HCT116 (cell line): ENCODE measurements at regions not wholly inside any gene's neighbourhood (a gene's known extent, or its start where the extent isn't known, plus 50 kb on each side); places are given as distances from the start of the nearest gene placed in this dataset.

Source experiments
- ATAC-seq: fragments of 200-7000 bp; cut with Tn5 transposase; 2 replicates; pipeline ENCODE4 v1.9.1; 2020; ENCODE audit warnings: mild to moderate bottlenecking, moderate library complexity
- BruUV-seq: library from RNA; stranded (reverse); fragments of 400-500 nt; replicated peaks from 2 replicates; lab custom pipeline; 2021; lab: Mats Ljungman, UMichigan
- CTCF ChIA-PET: fragments of 300-600 bp; sonication (Branson Sonifier 250); formaldehyde crosslinking; loops from one replicate; lab custom pipeline; 2021; ENCODE audit warnings: antibody characterized with exemption; lab: Charles Lee
- POLR2A ChIA-PET: fragments of 300-600, 350-600 bp; sonication (Branson Sonifier 250); formaldehyde crosslinking; loops from one replicate; lab custom pipeline; 2021; ENCODE audit warnings: antibody characterized with exemption; lab: Charles Lee
- RAD21 ChIA-PET, 2 experiments: fragments of 300-600 bp; sonication (Branson Sonifier 250); formaldehyde crosslinking; loops; one replicate each; lab custom pipeline; 2023; ENCODE audit warnings: low total read pairs in 2 of 2; ENCODE audit not compliant: uncharacterized antibody in 2 of 2, unreplicated experiment in 2 of 2, low non-redundant PET in 1 of 2; lab: Charles Lee
- DNase-seq: peaks from one replicate; pipeline ENCODE4 v3.0.0-alpha.2; 2010; ENCODE audit warnings: low read depth, low spot score
- H2AFZ ChIP-seq: fragments of 200-600 bp; shearing (Covaris generic), sonication (generic); 2 replicates; pipeline ENCODE4 v1.6.1; 2017; ENCODE audit warnings: low read depth, mixed run types, mixed read lengths, antibody characterized with exemption, low read length; ENCODE audit not compliant: poor library complexity, severe bottlenecking
- H3K27ac ChIP-seq: 2 replicates; pipeline ENCODE4 v1.5.1; 2012; ENCODE audit warnings: low read depth, low read length
- H3K27me3 ChIP-seq: fragments of 200-600 bp; sonication (generic); 2 replicates; pipeline ENCODE4 v1.6.1; 2016; ENCODE audit warnings: mixed run types, low read length, mixed read lengths; ENCODE audit not compliant: insufficient read depth
- H3K36me3 ChIP-seq, 2 experiments: fragments of 200-500 bp in 1 of 2; fragments of 200-600 bp in 1 of 2; sonication (Bioruptor generic) in 1 of 2; sonication (generic) in 1 of 2; 2 replicates each; pipeline versions ENCODE4 v1.5.1 to v1.6.1; 2014 to 2016; ENCODE audit warnings: low read length in 2 of 2, inconsistent platforms in 1 of 2, mixed read lengths in 1 of 2, mixed run types in 1 of 2; ENCODE audit not compliant: insufficient read depth in 2 of 2, control insufficient read depth in 1 of 2
- H3K4me1 ChIP-seq, 2 experiments: fragments of 200-600 bp in 1 of 2; sonication (generic) in 1 of 2; 2 replicates each; pipeline versions ENCODE4 v1.5.1 to v1.6.1; 2012 to 2017; ENCODE audit warnings: low read length in 2 of 2, inconsistent platforms in 1 of 2, mild to moderate bottlenecking in 1 of 2, mixed read lengths in 1 of 2, mixed run types in 1 of 2, moderate library complexity in 1 of 2; ENCODE audit not compliant: insufficient read depth in 2 of 2, control insufficient read depth in 1 of 2
- H3K4me2 ChIP-seq: fragments of 200-600 bp; sonication (generic); 2 replicates; pipeline ENCODE4 v1.6.1; 2017; ENCODE audit warnings: mixed run types, low read length, mixed read lengths
- H3K4me3 ChIP-seq, 2 experiments: fragments of 200-600 bp in 1 of 2; sonication (generic) in 1 of 2; replicated peaks in 1 of 2; 2 replicates each; pipeline ENCODE4 v1.5.1; 2011 to 2016; ENCODE audit warnings: low read length in 2 of 2, control low read depth in 1 of 2, low read depth in 1 of 2, mild to moderate bottlenecking in 1 of 2, mixed read lengths in 1 of 2, mixed run types in 1 of 2
- H3K79me2 ChIP-seq: fragments of 200-600 bp; sonication (generic); 2 replicates; pipeline ENCODE4 v1.6.1; 2017; ENCODE audit warnings: mild to moderate bottlenecking, mixed run types, low read length, moderate library complexity, mixed read lengths; ENCODE audit not compliant: insufficient read depth
- H3K9ac ChIP-seq: fragments of 200-600 bp; sonication (generic); 2 replicates; pipeline ENCODE4 v1.6.1; 2016; ENCODE audit warnings: low read length, mixed read lengths
- H3K9me2 ChIP-seq: fragments of 200-600 bp; sonication (generic), shearing (Covaris generic); 2 replicates; pipeline ENCODE4 v1.6.1; 2017; ENCODE audit warnings: mixed run types, mild to moderate bottlenecking, moderate library complexity; ENCODE audit not compliant: insufficient read depth
- H3K9me3 ChIP-seq, 2 experiments: fragments of 200-500 bp in 1 of 2; fragments of 200-600 bp in 1 of 2; sonication (Bioruptor generic) in 1 of 2; sonication (generic) in 1 of 2; 2 replicates each; pipeline ENCODE4 v1.6.1; 2014 to 2017; ENCODE audit warnings: low read length in 2 of 2, mixed read lengths in 2 of 2, inconsistent platforms in 1 of 2, low read depth in 1 of 2, mild to moderate bottlenecking in 1 of 2, mixed run types in 1 of 2, moderate library complexity in 1 of 2; ENCODE audit not compliant: control insufficient read depth in 1 of 2, insufficient read depth in 1 of 2
- H4K20me1 ChIP-seq: fragments of 200-600 bp; sonication (generic), shearing (Covaris generic); 2 replicates; pipeline ENCODE4 v1.6.1; 2017; ENCODE audit warnings: mixed run types, mild to moderate bottlenecking, moderate library complexity; ENCODE audit not compliant: insufficient read depth
- CBX3 ChIP-seq: IDR thresholded peaks from 2 replicates; pipeline ENCODE4 v1.6.1; 2012; ENCODE audit warnings: low read depth
- CTCF ChIP-seq, 3 experiments: fragments of 200-600 bp in 1 of 3; sonication (generic) in 1 of 3; IDR thresholded peaks in 2 of 3; conservative IDR thresholded peaks in 1 of 3; 2 replicates each; pipeline ENCODE4 v1.5.1; 2012 to 2017; ENCODE audit warnings: low read depth in 2 of 3, low read length in 2 of 3, antibody characterized with exemption in 1 of 3, borderline replicate concordance in 1 of 3, control low read depth in 1 of 3, mild to moderate bottlenecking in 1 of 3, mixed read lengths in 1 of 3, mixed run types in 1 of 3, moderate library complexity in 1 of 3; ENCODE audit not compliant: insufficient read depth in 1 of 3
- EGR1 ChIP-seq: IDR thresholded peaks from 2 replicates; pipeline ENCODE4 v1.6.1; 2012; ENCODE audit warnings: low read depth
- ELF1 ChIP-seq: IDR thresholded peaks from 2 replicates; pipeline ENCODE4 v1.6.1; 2012; ENCODE audit warnings: low read depth, borderline replicate concordance
- FOSL1 ChIP-seq: IDR thresholded peaks from 2 replicates; pipeline ENCODE4 v1.6.1; 2012; ENCODE audit warnings: low read depth
- JUND ChIP-seq: IDR thresholded peaks from 2 replicates; pipeline ENCODE4 v1.6.1; 2012
- POLR2A ChIP-seq: IDR thresholded peaks from 2 replicates; pipeline ENCODE4 v1.7.0; 2011; ENCODE audit warnings: borderline replicate concordance; ENCODE audit not compliant: insufficient read depth, insufficient read length; ENCODE audit errors: extremely low read depth
- POLR2AphosphoS5 ChIP-seq: IDR thresholded peaks from 2 replicates; pipeline ENCODE4 v1.6.1; 2011; ENCODE audit warnings: mild to moderate bottlenecking, low read depth, low read length, moderate library complexity
- RAD21 ChIP-seq: IDR thresholded peaks from 2 replicates; pipeline ENCODE4 v1.6.1; 2012; ENCODE audit warnings: low read depth, mild to moderate bottlenecking
- SIN3A ChIP-seq: IDR thresholded peaks from 2 replicates; pipeline ENCODE4 v1.6.1; 2012; ENCODE audit warnings: low read depth
- SP1 ChIP-seq: IDR thresholded peaks from 2 replicates; pipeline ENCODE4 v1.6.1; 2012; ENCODE audit warnings: low read depth
- SRF ChIP-seq: IDR thresholded peaks from 2 replicates; pipeline ENCODE4 v1.6.1; 2012; ENCODE audit warnings: low read depth
- ZBTB33 ChIP-seq: IDR thresholded peaks from 2 replicates; pipeline ENCODE4 v1.6.1; 2011; ENCODE audit warnings: mild to moderate bottlenecking, low read length, moderate library complexity; ENCODE audit not compliant: insufficient replicate concordance; ENCODE audit errors: extremely low read depth
- ZFX ChIP-seq: fragments of 450-650 bp; IDR thresholded peaks from 2 replicates; pipeline ENCODE4 v1.6.1; 2017
- intact Hi-C: fragments of 100-400 bp; cut with micrococcal nuclease; formaldehyde crosslinking; loops from 2 replicates; pipeline ENCODE4 v1.10.0; 2022
- TF ChIP-seq, protein P1 (sequence below): IDR thresholded peaks from 2 replicates; pipeline ENCODE4 v1.6.1; 2012
- TF ChIP-seq, protein P2 (sequence below): IDR thresholded peaks from 2 replicates; pipeline ENCODE4 v1.6.1; 2012; ENCODE audit warnings: low read depth

- H3K27me3 ChIP-seq = no peaks in the 10 kb centered on the region
- ChIA-PET POLR2A (no interaction called here), CTCF (interaction anchor here (0.6 kb wide), 1 partner anchor 309 kb away, joined by 5 read pairs; no protein-coding TSS in a partner anchor), RAD21 (no interaction called here)
- H4K20me1 ChIP-seq = no peaks in the 10 kb centered on the region
- ATAC-seq (no peak), DNase-seq (no peak)
- H3K27ac ChIP-seq = no peak overlapping the region
- TF ChIP-seq POLR2AphosphoS5 (no peak), POLR2A (no peak), SRF (no peak), ELF1 (no peak), SIN3A (no peak), FOSL1 (no peak), CTCF (IDR thresholded peaks at IDR 0.05 in 2 of 3, conservative IDR thresholded peaks at IDR 0.05 in 1 of 3; ENCODE audit: borderline replicate concordance in 1 of 3, insufficient read depth in 1 of 3, low read depth in 2 of 3, low read length in 2 of 3) (no peak), CBX3 (no peak), JUND (no peak), ZFX (no peak), SP1 (no peak), ZBTB33 (no peak), RAD21 (no peak), EGR1 (no peak)
- TF ChIP-seq, protein P1, sequence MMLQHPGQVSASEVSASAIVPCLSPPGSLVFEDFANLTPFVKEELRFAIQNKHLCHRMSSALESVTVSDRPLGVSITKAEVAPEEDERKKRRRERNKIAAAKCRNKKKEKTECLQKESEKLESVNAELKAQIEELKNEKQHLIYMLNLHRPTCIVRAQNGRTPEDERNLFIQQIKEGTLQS = no peak
- TF ChIP-seq, protein P2, sequence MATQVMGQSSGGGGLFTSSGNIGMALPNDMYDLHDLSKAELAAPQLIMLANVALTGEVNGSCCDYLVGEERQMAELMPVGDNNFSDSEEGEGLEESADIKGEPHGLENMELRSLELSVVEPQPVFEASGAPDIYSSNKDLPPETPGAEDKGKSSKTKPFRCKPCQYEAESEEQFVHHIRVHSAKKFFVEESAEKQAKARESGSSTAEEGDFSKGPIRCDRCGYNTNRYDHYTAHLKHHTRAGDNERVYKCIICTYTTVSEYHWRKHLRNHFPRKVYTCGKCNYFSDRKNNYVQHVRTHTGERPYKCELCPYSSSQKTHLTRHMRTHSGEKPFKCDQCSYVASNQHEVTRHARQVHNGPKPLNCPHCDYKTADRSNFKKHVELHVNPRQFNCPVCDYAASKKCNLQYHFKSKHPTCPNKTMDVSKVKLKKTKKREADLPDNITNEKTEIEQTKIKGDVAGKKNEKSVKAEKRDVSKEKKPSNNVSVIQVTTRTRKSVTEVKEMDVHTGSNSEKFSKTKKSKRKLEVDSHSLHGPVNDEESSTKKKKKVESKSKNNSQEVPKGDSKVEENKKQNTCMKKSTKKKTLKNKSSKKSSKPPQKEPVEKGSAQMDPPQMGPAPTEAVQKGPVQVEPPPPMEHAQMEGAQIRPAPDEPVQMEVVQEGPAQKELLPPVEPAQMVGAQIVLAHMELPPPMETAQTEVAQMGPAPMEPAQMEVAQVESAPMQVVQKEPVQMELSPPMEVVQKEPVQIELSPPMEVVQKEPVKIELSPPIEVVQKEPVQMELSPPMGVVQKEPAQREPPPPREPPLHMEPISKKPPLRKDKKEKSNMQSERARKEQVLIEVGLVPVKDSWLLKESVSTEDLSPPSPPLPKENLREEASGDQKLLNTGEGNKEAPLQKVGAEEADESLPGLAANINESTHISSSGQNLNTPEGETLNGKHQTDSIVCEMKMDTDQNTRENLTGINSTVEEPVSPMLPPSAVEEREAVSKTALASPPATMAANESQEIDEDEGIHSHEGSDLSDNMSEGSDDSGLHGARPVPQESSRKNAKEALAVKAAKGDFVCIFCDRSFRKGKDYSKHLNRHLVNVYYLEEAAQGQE = no peak
- H3K9me3 ChIP-seq = no peaks in the 10 kb centered on the region
- BruUV-seq = no TSS peak
- H3K79me2 ChIP-seq = no peaks in the 10 kb centered on the region
- intact Hi-C loops = no loop called here
- no peak overlapping the region for H3K9ac ChIP-seq
- no peak overlapping the region for H2AFZ ChIP-seq
- H3K9me2 ChIP-seq = no peaks in the 10 kb centered on the region
- no peak overlapping the region for H3K4me2 ChIP-seq
- no peaks in the 10 kb centered on the region for H3K4me1 ChIP-seq
- no peak overlapping the region for H3K4me3 ChIP-seq
- no peaks in the 10 kb centered on the region for H3K36me3 ChIP-seq
Measured at GRCh38 chr2:160632084-160632975, 138.7 kb upstream of the RBMS1 start.
